Astrocyte (in vitro differentiated cells and primary cell): ENCODE measurements at regions not wholly inside any gene's neighbourhood (a gene's known extent, or its start where the extent isn't known, plus 50 kb on each side); places are given as distances from the start of the nearest gene placed in this dataset.

Experiments
- EZH2 ChIP-seq: IDR thresholded peaks from 2 replicates; pipeline ENCODE4 v1.6.1; 2012; ENCODE audit warnings: mild to moderate bottlenecking, low read length, inconsistent platforms; ENCODE audit not compliant: insufficient read depth
- TF ChIP-seq, protein P1 (sequence below): IDR thresholded peaks from 2 replicates; pipeline ENCODE4 v1.5.1; 2011; ENCODE audit warnings: low read depth, mild to moderate bottlenecking, inconsistent platforms, low read length, moderate library complexity; ENCODE audit not compliant: insufficient read depth

DNA sequence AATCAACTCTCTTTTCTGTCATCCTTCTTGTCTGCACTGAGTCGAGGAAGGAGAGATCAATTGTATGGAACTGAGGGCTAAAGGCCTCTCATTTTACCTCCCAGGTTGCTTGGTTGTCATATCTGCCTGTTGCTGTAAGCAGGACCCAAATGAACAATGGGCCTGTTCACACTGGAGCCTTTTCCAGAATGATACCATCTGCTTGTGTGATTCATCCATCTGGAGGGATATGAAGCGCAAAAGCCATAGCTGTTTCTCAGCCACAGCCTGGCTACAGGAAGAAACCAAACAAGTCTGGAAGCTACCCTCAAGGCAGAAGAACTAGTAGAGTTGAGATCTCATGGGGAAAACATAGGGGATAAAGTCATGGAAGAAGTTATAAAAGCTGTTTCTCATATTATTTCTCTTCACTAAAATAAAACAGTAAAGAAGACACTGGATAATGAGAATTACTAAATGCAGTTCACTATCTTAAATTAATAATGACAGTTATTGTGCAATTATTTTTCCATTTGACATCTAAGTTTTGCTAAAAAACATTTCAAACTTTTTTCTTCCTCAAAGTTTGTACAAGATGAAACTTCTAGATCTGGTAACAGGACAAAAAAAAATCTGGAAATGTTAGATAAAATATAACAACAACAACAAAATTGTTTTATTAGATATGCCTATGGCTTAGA, 106.3 kb downstream of the SPTSSA start:
- TF ChIP-seq, protein P1, sequence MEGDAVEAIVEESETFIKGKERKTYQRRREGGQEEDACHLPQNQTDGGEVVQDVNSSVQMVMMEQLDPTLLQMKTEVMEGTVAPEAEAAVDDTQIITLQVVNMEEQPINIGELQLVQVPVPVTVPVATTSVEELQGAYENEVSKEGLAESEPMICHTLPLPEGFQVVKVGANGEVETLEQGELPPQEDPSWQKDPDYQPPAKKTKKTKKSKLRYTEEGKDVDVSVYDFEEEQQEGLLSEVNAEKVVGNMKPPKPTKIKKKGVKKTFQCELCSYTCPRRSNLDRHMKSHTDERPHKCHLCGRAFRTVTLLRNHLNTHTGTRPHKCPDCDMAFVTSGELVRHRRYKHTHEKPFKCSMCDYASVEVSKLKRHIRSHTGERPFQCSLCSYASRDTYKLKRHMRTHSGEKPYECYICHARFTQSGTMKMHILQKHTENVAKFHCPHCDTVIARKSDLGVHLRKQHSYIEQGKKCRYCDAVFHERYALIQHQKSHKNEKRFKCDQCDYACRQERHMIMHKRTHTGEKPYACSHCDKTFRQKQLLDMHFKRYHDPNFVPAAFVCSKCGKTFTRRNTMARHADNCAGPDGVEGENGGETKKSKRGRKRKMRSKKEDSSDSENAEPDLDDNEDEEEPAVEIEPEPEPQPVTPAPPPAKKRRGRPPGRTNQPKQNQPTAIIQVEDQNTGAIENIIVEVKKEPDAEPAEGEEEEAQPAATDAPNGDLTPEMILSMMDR: no peak
- TF ChIP-seq EZH2: no peak
